Thyroid gland (tissue), 4 donors: ENCODE measurements at regions not wholly inside any gene's neighbourhood (a gene's known extent, or its start where the extent isn't known, plus 50 kb on each side); places are given as distances from the start of the nearest gene placed in this dataset.

Experiments used
- DNase-seq, 2 donors: peaks; one replicate each; pipeline ENCODE4 v3.0.0-alpha.2; 2019
- H3K27ac ChIP-seq, 3 donors: fragments of 200-600 bp; sonication (generic); 1 replicate in 2 of 3; 2 replicates in 1 of 3; pipeline ENCODE4 v1.5.1; 2016 to 2019; ENCODE audit warnings: mild to moderate bottlenecking in 1 of 3, moderate library complexity in 1 of 3
- H3K27me3 ChIP-seq: fragments of 200-600 bp; sonication (generic); one replicate; pipeline ENCODE4 v1.5.1; 2019
- H3K36me3 ChIP-seq, 2 donors: fragments of 200-600 bp; sonication (generic); one replicate each; pipeline ENCODE4 v1.5.1; 2016 to 2019
- H3K4me1 ChIP-seq, 2 donors: fragments of 200-600 bp; sonication (generic); one replicate each; pipeline ENCODE4 v1.5.1; 2017 to 2019
- H3K4me3 ChIP-seq, 3 donors: fragments of 200-600 bp; sonication (generic); replicated peaks in 1 of 3; 1 replicate in 2 of 3; 2 replicates in 1 of 3; pipeline ENCODE4 v1.5.1; 2016; ENCODE audit warnings: mild to moderate bottlenecking in 1 of 3
- H3K9me3 ChIP-seq: fragments of 200-600 bp; sonication (generic); one replicate; pipeline ENCODE4 v1.5.1; 2017
- POLR2A ChIP-seq, 2 donors: fragments of 450-650 bp; IDR thresholded peaks; one replicate each; pipeline ENCODE4 v1.6.1; 2017; ENCODE audit warnings: antibody characterized with exemption in 2 of 2, mild to moderate bottlenecking in 2 of 2, moderate library complexity in 1 of 2
- WGBS, 2 donors: methylation state at CpG; one replicate each; pipeline ENCODE4 v1.1.5; 2017; 5-methylcytosine and 5-hydroxymethylcytosine counted together
- intact Hi-C: fragments of 100-400 bp; cut with DNase I; formaldehyde crosslinking; loops from one replicate; pipeline ENCODE4 v1.15.1; 2023
- TF ChIP-seq, protein P1 (sequence below), 6 experiments: fragments of 200-600 bp in 3 of 6; fragments of 450-650 bp in 3 of 6; sonication (generic) in 3 of 6; IDR thresholded peaks; one replicate each; pipeline ENCODE4 v1.5.1; 2016 to 2019; ENCODE audit warnings: antibody characterized with exemption in 6 of 6, mild to moderate bottlenecking in 2 of 6, inconsistent platforms in 1 of 6, moderate library complexity in 1 of 6

GRCh38 chr2:181372646-181373040 is 84.5 kb upstream of the ITGA4 start:
- no peak for DNase-seq
- H3K27ac ChIP-seq, result no peak overlapping the region
- intact Hi-C loops, result no loop called here
- H3K4me1 ChIP-seq, result no peaks in the 10 kb centered on the region
- WGBS, 2 donors, result 80 to 84% methylated on average over 3 of the region's 3 CpGs
- no peak for TF ChIP-seq POLR2A (IDR thresholded peaks at IDR 0.05)
- TF ChIP-seq, protein P1, sequence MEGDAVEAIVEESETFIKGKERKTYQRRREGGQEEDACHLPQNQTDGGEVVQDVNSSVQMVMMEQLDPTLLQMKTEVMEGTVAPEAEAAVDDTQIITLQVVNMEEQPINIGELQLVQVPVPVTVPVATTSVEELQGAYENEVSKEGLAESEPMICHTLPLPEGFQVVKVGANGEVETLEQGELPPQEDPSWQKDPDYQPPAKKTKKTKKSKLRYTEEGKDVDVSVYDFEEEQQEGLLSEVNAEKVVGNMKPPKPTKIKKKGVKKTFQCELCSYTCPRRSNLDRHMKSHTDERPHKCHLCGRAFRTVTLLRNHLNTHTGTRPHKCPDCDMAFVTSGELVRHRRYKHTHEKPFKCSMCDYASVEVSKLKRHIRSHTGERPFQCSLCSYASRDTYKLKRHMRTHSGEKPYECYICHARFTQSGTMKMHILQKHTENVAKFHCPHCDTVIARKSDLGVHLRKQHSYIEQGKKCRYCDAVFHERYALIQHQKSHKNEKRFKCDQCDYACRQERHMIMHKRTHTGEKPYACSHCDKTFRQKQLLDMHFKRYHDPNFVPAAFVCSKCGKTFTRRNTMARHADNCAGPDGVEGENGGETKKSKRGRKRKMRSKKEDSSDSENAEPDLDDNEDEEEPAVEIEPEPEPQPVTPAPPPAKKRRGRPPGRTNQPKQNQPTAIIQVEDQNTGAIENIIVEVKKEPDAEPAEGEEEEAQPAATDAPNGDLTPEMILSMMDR (IDR thresholded peaks at IDR 0.05), result no peak
- no peak overlapping the region for H3K4me3 ChIP-seq
- no peaks in the 10 kb centered on the region for H3K36me3 ChIP-seq
- no peaks in the 10 kb centered on the region for H3K9me3 ChIP-seq
- no peaks in the 10 kb centered on the region for H3K27me3 ChIP-seq

GRCh38 chr2:181374781-181375675 is 82.2 kb upstream of the ITGA4 start:
- Histone ChIP-seq H3K4me3 (no peak overlapping the region), H3K9me3 (no peaks in the 10 kb centered on the region), H3K27me3 (no peaks in the 10 kb centered on the region), H3K36me3 (no peaks in the 10 kb centered on the region), H3K4me1 (no peaks in the 10 kb centered on the region), H3K27ac (no peak overlapping the region)
- 52 to 55% methylated on average over 8 of the region's 8 CpGs for WGBS, 2 donors
- intact Hi-C loops, result no loop called here
- TF ChIP-seq, protein P1 (IDR thresholded peaks at IDR 0.05), result no peak
- TF ChIP-seq POLR2A (IDR thresholded peaks at IDR 0.05), result no peak
- no peak for DNase-seq

DNA sequence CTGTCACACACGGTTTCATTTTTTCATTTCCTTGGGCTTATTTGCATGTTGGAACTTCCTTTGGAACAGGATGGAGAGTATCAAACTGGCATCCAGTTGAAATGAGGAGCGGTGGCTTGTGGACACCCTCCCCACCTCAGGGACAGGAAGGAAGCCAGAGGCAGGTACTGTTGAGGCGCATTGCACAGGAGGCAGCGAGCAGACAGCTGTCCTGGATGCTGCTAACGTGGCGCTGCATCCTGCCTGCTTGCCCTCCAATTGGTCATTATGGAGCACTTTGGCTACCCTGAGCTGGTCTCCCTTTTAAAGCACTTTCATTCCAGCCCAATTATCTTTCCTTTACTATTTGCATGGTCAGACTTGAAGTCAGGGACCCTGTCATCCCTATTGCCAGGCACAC is 80.7 kb upstream of the ITGA4 start:
- intact Hi-C loops, result no loop called here
- Histone ChIP-seq H3K4me3 (no peak overlapping the region), H3K27me3 (no peaks in the 10 kb centered on the region), H3K36me3 (no peaks in the 10 kb centered on the region), H3K27ac (no peak overlapping the region), H3K4me1 (no peaks in the 10 kb centered on the region), H3K9me3 (no peaks in the 10 kb centered on the region)
- DNase-seq, result no peak
- TF ChIP-seq POLR2A (IDR thresholded peaks at IDR 0.05), result no peak
- TF ChIP-seq, protein P1 (IDR thresholded peaks at IDR 0.05), result no peak
- WGBS, 2 donors, result 72 to 81% methylated on average over 6 of the region's 6 CpGs

DNA sequence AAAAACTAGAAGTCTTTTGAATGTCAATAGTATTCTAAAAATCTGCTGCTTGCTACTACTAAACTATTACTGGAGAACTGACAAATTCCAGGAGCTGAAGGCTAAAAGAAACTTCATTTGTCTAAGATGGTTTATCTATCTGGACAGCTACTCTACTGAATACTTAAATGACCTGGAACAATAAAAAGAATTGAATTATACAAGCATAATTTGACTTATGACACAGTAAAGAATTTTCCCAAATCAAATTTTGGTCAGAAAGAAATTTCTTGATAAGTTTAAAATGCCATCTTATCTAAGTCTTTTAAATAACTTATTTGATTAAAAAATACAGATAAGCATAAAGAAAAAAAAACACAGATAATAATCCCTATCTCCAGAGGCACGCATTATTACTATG is 80.2 kb upstream of the ITGA4 start:
- no peaks in the 10 kb centered on the region for H3K4me1 ChIP-seq
- no peak overlapping the region for H3K27ac ChIP-seq
- H3K9me3 ChIP-seq, result no peaks in the 10 kb centered on the region
- 91 to 93% methylated on average over 1 of the region's 1 CpG for WGBS, 2 donors
- TF ChIP-seq POLR2A (IDR thresholded peaks at IDR 0.05), result no peak
- TF ChIP-seq, protein P1 (IDR thresholded peaks at IDR 0.05), result no peak
- intact Hi-C loops, result no loop called here
- no peak for DNase-seq
- H3K4me3 ChIP-seq, result no peak overlapping the region
- no peaks in the 10 kb centered on the region for H3K27me3 ChIP-seq
- H3K36me3 ChIP-seq, result no peaks in the 10 kb centered on the region

DNA sequence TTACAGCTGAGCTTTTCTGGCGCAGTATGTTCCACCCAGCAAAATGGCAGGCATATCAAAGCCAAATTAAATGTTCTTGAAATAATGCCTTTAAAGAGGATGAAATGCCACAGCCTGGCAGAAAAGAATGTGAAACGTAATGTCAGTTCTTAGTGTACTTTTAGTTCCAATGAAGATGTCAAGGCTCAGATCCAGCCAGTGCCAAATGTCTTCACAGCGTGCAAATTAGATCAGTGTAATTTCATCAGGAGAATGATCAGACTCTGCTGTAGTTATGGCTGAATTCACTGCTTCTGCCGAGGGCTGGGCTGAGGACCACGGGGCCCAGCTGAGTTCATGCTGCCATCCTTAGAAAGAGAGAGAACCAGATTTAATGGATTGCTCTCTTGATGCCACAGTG is 78.7 kb upstream of the ITGA4 start:
- DNase-seq, result no peak
- Histone ChIP-seq H3K4me3 (no peak overlapping the region), H3K27ac (no peak overlapping the region), H3K9me3 (no peaks in the 10 kb centered on the region), H3K27me3 (no peaks in the 10 kb centered on the region), H3K36me3 (no peaks in the 10 kb centered on the region), H3K4me1 (no peaks in the 10 kb centered on the region)
- TF ChIP-seq, protein P1 (IDR thresholded peaks at IDR 0.05), result no peak
- TF ChIP-seq POLR2A (IDR thresholded peaks at IDR 0.05), result no peak
- WGBS, 2 donors, result 79 to 85% methylated on average over 5 of the region's 5 CpGs
- intact Hi-C loops, result no loop called here
